ENCODE measurements at regions not wholly inside any gene's neighbourhood (a gene's known extent, or its start where the extent isn't known, plus 50 kb on each side); places are given as distances from the start of the nearest gene placed in this dataset.
A peak's percentile ranks its signal among the peaks of the same experiment; 100 is the strongest.

GRCh38 chr1:56153276-56153675 is 426.1 kb downstream of the PLPP3 start:
- no peak for DNase-seq (ENCODE audit: low read depth, low spot score)

GRCh38 chr1:56152635-56153034 is 426.7 kb downstream of the PLPP3 start:
- DNase-seq (ENCODE audit: low read depth, low spot score) = no peak

- DNase-seq (ENCODE audit: low read depth, low spot score) = no peak
Observed at GRCh38 chr1:56151402-56151801, 428.0 kb downstream of the PLPP3 start.

GRCh38 chr1:56150441-56151215 is 428.7 kb downstream of the PLPP3 start:
- no peak for DNase-seq (ENCODE audit: low read depth, low spot score)

GRCh38 chr1:56149761-56150160 is 429.6 kb downstream of the PLPP3 start:
- DNase-seq (ENCODE audit: low read depth, low spot score) = no peak

GRCh38 chr1:56148326-56149193 is 430.8 kb downstream of the PLPP3 start:
- DNase-seq (ENCODE audit: low read depth, low spot score) = no peak

GRCh38 chr1:56147459-56147858 is 431.9 kb downstream of the PLPP3 start:
- no peak for DNase-seq (ENCODE audit: low read depth, low spot score)

- DNase-seq (ENCODE audit: low read depth, low spot score) = no peak
Observed at GRCh38 chr1:56147034-56147433, 432.3 kb downstream of the PLPP3 start.

- DNase-seq (ENCODE audit: low read depth, low spot score) = no peak
Observed at GRCh38 chr1:56146449-56146848, 432.9 kb downstream of the PLPP3 start.

- peak; percentile 17 for DNase-seq (ENCODE audit: low read depth, low spot score)
Observed at GRCh38 chr1:56145581-56145980, 433.8 kb downstream of the PLPP3 start.

GRCh38 chr1:56142301-56142700 is 437.1 kb downstream of the PLPP3 start:
- DNase-seq (ENCODE audit: low read depth, low spot score) = no peak

GRCh38 chr1:56139836-56140235 is 439.5 kb downstream of the PLPP3 start:
- peak; percentile 68 for DNase-seq (ENCODE audit: low read depth, low spot score)

- DNase-seq (ENCODE audit: low read depth, low spot score) = peak; percentile 20
Observed at GRCh38 chr1:56137521-56138505, 441.6 kb downstream of the PLPP3 start.

- no peak for DNase-seq (ENCODE audit: low read depth, low spot score)
Observed at GRCh38 chr1:56137090-56137489, 442.3 kb downstream of the PLPP3 start.

- no peak for DNase-seq (ENCODE audit: low read depth, low spot score)
Observed at GRCh38 chr1:56135864-56136147, 443.6 kb downstream of the PLPP3 start.

GRCh38 chr1:56135069-56135863 is 444.1 kb downstream of the PLPP3 start:
- DNase-seq (ENCODE audit: low read depth, low spot score) = peak; percentile 36

- no peak for DNase-seq (ENCODE audit: low read depth, low spot score)
Observed at GRCh38 chr1:56133522-56134472, 445.6 kb downstream of the PLPP3 start.

GRCh38 chr1:56132520-56132919 is 446.8 kb downstream of the PLPP3 start:
- no peak for DNase-seq (ENCODE audit: low read depth, low spot score)

GRCh38 chr1:56129837-56130236 is 449.5 kb downstream of the PLPP3 start:
- no peak for DNase-seq (ENCODE audit: low read depth, low spot score)

GRCh38 chr1:56125316-56125715 is 454.0 kb downstream of the PLPP3 start:
- no peak for DNase-seq (ENCODE audit: low read depth, low spot score)

Data from astrocyte of the hippocampus (primary cell).